Colonic mucosa (tissue), 4 donors: ENCODE measurements at regions not wholly inside any gene's neighbourhood (a gene's known extent, or its start where the extent isn't known, plus 50 kb on each side); places are given as distances from the start of the nearest gene placed in this dataset.

Experiments
- DNase-seq: peaks from one replicate; pipeline ENCODE4 v3.0.0-alpha.2; 2020
- H3K27ac ChIP-seq: fragments of 200-600 bp; one replicate; pipeline ENCODE4 v1.8.0; 2021
- H3K27me3 ChIP-seq: fragments of 200-600 bp; one replicate; pipeline ENCODE4 v1.8.0; 2021
- H3K36me3 ChIP-seq: fragments of 200-600 bp; one replicate; pipeline ENCODE4 v1.8.0; 2021
- H3K4me1 ChIP-seq: fragments of 200-600 bp; one replicate; pipeline ENCODE4 v1.8.0; 2021; ENCODE audit warnings: mild to moderate bottlenecking
- H3K4me3 ChIP-seq: fragments of 200-600 bp; one replicate; pipeline ENCODE4 v1.8.0; 2021
- H3K9ac ChIP-seq, 2 donors: one replicate each; pipeline ENCODE4 v1.7.0; 2013; ENCODE audit warnings: control low read depth in 2 of 2, low read depth in 2 of 2, low read length in 2 of 2
- H3K9me3 ChIP-seq: fragments of 200-600 bp; one replicate; pipeline ENCODE4 v1.8.0; 2021
- intact Hi-C: fragments of 100-400 bp; cut with DNase I; formaldehyde crosslinking; loops from one replicate; pipeline ENCODE4 v1.14.1; 2022
- TF ChIP-seq, protein P1 (sequence below): fragments of 200-600 bp; IDR thresholded peaks from one replicate; pipeline ENCODE4 v1.8.0; 2022; ENCODE audit warnings: antibody characterized with exemption, mild to moderate bottlenecking
- donor health status: healthy.
- donor health status: DM: no; HTN: no; CAD: no.
- donor health status: DM: no; HTN: no; CAD: no.

DNA sequence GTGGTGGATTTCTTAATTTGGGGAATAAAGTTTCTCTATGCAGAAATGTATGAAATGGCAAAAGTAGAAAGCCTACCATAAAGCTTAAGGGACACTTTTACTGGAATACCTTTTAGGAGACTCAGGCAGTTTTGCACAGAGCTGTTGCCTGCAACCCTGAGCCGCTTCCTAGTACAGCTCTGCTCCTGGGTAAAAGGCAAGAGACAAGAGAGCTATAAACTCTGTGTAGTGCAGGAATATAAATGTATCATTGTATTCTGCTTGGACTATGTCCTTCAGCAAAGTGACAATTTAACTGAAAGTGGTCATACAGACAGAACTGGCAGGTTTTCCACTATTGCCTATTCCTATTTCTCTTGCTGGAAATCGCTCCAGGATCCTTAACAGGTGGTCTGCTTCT lies 65.3 kb upstream of the MYOCD start:
- H3K36me3 ChIP-seq = no peaks in the 10 kb centered on the region
- no peak overlapping the region for H3K9ac ChIP-seq
- peak; percentile 39 for DNase-seq
- peak overlapping the region; percentile 23 for H3K27ac ChIP-seq
- TF ChIP-seq, protein P1, sequence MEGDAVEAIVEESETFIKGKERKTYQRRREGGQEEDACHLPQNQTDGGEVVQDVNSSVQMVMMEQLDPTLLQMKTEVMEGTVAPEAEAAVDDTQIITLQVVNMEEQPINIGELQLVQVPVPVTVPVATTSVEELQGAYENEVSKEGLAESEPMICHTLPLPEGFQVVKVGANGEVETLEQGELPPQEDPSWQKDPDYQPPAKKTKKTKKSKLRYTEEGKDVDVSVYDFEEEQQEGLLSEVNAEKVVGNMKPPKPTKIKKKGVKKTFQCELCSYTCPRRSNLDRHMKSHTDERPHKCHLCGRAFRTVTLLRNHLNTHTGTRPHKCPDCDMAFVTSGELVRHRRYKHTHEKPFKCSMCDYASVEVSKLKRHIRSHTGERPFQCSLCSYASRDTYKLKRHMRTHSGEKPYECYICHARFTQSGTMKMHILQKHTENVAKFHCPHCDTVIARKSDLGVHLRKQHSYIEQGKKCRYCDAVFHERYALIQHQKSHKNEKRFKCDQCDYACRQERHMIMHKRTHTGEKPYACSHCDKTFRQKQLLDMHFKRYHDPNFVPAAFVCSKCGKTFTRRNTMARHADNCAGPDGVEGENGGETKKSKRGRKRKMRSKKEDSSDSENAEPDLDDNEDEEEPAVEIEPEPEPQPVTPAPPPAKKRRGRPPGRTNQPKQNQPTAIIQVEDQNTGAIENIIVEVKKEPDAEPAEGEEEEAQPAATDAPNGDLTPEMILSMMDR = no peak
- H3K4me3 ChIP-seq = no peak overlapping the region
- H3K4me1 ChIP-seq = no peaks in the 10 kb centered on the region
- no peaks in the 10 kb centered on the region for H3K9me3 ChIP-seq
- intact Hi-C loops = no loop called here
- H3K27me3 ChIP-seq = no peaks in the 10 kb centered on the region

DNA sequence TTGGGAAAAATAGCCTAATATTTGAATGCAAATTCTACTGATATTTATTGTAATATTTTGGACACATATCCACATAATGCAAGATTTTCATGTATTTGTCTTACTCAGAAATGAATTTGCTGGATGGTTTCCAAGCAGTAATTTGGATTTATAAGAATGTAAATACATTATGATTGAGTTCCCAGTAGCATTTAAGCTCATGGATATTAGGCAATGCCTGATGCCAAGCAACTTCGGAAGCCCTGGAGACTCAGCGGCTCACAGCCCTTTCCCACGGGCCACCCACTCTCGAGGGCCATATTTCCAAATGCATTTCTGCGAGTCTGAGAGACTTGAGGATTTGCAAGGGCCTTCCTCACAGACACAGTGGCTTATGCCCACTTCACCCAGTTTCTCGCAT lies 62.1 kb upstream of the MYOCD start:
- Histone ChIP-seq H3K4me3 (no peak overlapping the region), H3K4me1 (no peaks in the 10 kb centered on the region), H3K9ac (no peak overlapping the region), H3K36me3 (no peaks in the 10 kb centered on the region), H3K27ac (no peak overlapping the region), H3K27me3 (no peaks in the 10 kb centered on the region), H3K9me3 (no peaks in the 10 kb centered on the region)
- DNase-seq = no peak
- TF ChIP-seq, protein P1 = no peak
- intact Hi-C loops = no loop called here

DNA sequence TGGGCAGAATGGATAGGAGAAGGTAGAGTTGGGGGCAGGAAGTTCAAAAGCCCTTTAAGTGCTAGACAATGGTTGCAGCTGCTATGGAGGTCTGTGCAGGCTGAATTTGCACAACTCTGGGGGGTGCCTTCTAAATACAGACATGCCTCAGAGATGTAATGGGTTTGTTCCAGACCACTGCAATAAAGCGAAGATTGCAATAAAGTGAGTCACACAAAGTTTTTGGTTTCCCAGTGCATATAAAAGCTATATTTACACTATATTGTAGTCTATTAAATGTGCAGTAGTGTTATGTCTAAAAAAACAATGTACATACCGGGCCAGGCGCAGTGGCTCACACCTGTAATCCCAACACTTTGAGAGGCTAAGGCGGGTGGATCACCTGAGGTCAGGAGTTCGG lies 60.5 kb upstream of the MYOCD start:
- TF ChIP-seq, protein P1 = no peak
- peak; percentile 34 for DNase-seq
- no peak overlapping the region for H3K9ac ChIP-seq
- no peaks in the 10 kb centered on the region for H3K9me3 ChIP-seq
- no peaks in the 10 kb centered on the region for H3K27me3 ChIP-seq
- intact Hi-C loops = no loop called here
- H3K27ac ChIP-seq = no peak overlapping the region
- no peak overlapping the region for H3K4me3 ChIP-seq
- no peaks in the 10 kb centered on the region for H3K4me1 ChIP-seq
- no peaks in the 10 kb centered on the region for H3K36me3 ChIP-seq

- intact Hi-C loops = no loop called here
- H3K27me3 ChIP-seq = no peaks in the 10 kb centered on the region
Measured at GRCh38 chr17:12613566-12613965, 52.1 kb upstream of the MYOCD start.

More at GRCh38 chr17:12613566-12613965, 52.1 kb upstream of the MYOCD start:
- Histone ChIP-seq H3K9ac (no peak overlapping the region), H3K4me3 (no peak overlapping the region), H3K27ac (no peak overlapping the region), H3K36me3 (no peaks in the 10 kb centered on the region), H3K4me1 (no peaks in the 10 kb centered on the region), H3K9me3 (no peaks in the 10 kb centered on the region)
- TF ChIP-seq, protein P1 = no peak
- no peak for DNase-seq
